Gastroesophageal sphincter (tissue), 3 donors: ENCODE measurements at regions not wholly inside any gene's neighbourhood (a gene's known extent, or its start where the extent isn't known, plus 50 kb on each side); places are given as distances from the start of the nearest gene placed in this dataset.

ENCODE experiments used
- POLR2A ChIP-seq, 2 donors: fragments of 450-650 bp; IDR thresholded peaks; one replicate each; pipeline ENCODE4 v1.6.1; 2017; ENCODE audit warnings: antibody characterized with exemption in 2 of 2, mild to moderate bottlenecking in 2 of 2, moderate library complexity in 1 of 2
- POLR2AphosphoS5 ChIP-seq: sonication (generic); formaldehyde crosslinking; IDR thresholded peaks from one replicate; pipeline ENCODE4 v1.6.1; 2017; ENCODE audit warnings: antibody characterized with exemption
- TF ChIP-seq, protein P1 (sequence below), 4 experiments: fragments of 200-600 bp in 2 of 4; fragments of 450-650 bp in 2 of 4; sonication (generic) in 1 of 4; IDR thresholded peaks; one replicate each; pipeline ENCODE4 v1.5.1; 2017 to 2019; ENCODE audit warnings: antibody characterized with exemption in 4 of 4, mild to moderate bottlenecking in 2 of 4, moderate library complexity in 2 of 4

DNA sequence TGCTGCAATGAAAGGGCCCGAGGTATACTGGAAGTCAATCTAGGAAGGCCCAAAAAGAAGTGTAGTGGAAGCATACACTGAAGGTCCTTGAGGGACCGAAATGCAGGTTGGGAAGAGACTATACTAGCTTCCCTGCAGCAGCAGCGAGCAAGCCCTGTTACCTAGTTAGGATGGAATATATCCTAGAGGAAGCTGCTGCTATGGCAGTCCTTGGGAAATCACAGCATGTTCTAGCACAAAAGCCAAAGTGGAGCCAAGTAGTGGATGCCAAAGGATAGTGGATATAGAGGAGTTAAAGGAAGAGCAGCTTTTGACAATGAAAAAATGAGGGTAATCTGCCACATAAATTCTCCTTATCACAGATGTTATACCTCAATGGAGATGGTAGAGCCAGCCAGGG, 123.8 kb upstream of the STARD3NL start:
- no peak for TF ChIP-seq POLR2AphosphoS5
- TF ChIP-seq POLR2A (IDR thresholded peaks at IDR 0.05) = no peak
- TF ChIP-seq, protein P1, sequence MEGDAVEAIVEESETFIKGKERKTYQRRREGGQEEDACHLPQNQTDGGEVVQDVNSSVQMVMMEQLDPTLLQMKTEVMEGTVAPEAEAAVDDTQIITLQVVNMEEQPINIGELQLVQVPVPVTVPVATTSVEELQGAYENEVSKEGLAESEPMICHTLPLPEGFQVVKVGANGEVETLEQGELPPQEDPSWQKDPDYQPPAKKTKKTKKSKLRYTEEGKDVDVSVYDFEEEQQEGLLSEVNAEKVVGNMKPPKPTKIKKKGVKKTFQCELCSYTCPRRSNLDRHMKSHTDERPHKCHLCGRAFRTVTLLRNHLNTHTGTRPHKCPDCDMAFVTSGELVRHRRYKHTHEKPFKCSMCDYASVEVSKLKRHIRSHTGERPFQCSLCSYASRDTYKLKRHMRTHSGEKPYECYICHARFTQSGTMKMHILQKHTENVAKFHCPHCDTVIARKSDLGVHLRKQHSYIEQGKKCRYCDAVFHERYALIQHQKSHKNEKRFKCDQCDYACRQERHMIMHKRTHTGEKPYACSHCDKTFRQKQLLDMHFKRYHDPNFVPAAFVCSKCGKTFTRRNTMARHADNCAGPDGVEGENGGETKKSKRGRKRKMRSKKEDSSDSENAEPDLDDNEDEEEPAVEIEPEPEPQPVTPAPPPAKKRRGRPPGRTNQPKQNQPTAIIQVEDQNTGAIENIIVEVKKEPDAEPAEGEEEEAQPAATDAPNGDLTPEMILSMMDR (IDR thresholded peaks at IDR 0.05) = no peak
